Cerebellar nuclear complex (tissue), 1 donor: ENCODE measurements at regions not wholly inside any gene's neighbourhood (a gene's known extent, or its start where the extent isn't known, plus 50 kb on each side); places are given as distances from the start of the nearest gene placed in this dataset.
"Not testable (repeated sequence)": the region's sequence is repeated elsewhere in the genome, so short reads cannot be mapped to it uniquely, and the experiment has no call there.

Source experiments
- DNase-seq, 2 experiments: peaks; one replicate each; lab custom pipeline; 2025; lab: John Stamatoyannopoulos, UW

GRCh38 chr9:135405145-135405464 is 74.5 kb upstream of the PPP1R26 start:
- DNase-seq, result not testable (repeated sequence)

- DNase-seq, result no peak
These were observed 70.9 kb upstream of the PPP1R26 start for GRCh38 chr9:135408476-135409254.

GRCh38 chr9:135409286-135410200 is 70.0 kb upstream of the PPP1R26 start:
- DNase-seq, result no peak

GRCh38 chr9:135410421-135410820 is 69.2 kb upstream of the PPP1R26 start:
- DNase-seq, result no peak

GRCh38 chr9:135410831-135411473 is 68.6 kb upstream of the PPP1R26 start:
- DNase-seq, result no peak

- not testable (repeated sequence) for DNase-seq
These were observed 68.0 kb upstream of the PPP1R26 start for GRCh38 chr9:135411605-135412004.

- peak in 1 of 2 experiments; percentile 50 for DNase-seq
These were observed 67.1 kb upstream of the PPP1R26 start for GRCh38 chr9:135412315-135413085.

- DNase-seq, result no peak
These were observed 66.6 kb upstream of the PPP1R26 start for GRCh38 chr9:135413086-135413375.

GRCh38 chr9:135413461-135413860 is 66.1 kb upstream of the PPP1R26 start:
- DNase-seq, result no peak

- no peak for DNase-seq
These were observed 65.3 kb upstream of the PPP1R26 start for GRCh38 chr9:135414293-135414692.

- no peak for DNase-seq
These were observed 64.0 kb upstream of the PPP1R26 start for GRCh38 chr9:135415586-135415985.

- no peak for DNase-seq
These were observed 62.8 kb upstream of the PPP1R26 start for GRCh38 chr9:135416664-135417290.

GRCh38 chr9:135418161-135418560 is 61.4 kb upstream of the PPP1R26 start:
- no peak for DNase-seq

- no peak for DNase-seq
These were observed 60.5 kb upstream of the PPP1R26 start for GRCh38 chr9:135419106-135419505.

GRCh38 chr9:135422341-135422944 is 57.1 kb upstream of the PPP1R26 start:
- no peak for DNase-seq

GRCh38 chr9:135423725-135424124 is 55.9 kb upstream of the PPP1R26 start:
- DNase-seq, result no peak
